GM10266 (cell line): ENCODE measurements at regions not wholly inside any gene's neighbourhood (a gene's known extent, or its start where the extent isn't known, plus 50 kb on each side); places are given as distances from the start of the nearest gene placed in this dataset.

ENCODE experiments used
- DNase-seq: peaks from one replicate; pipeline ENCODE4 v3.0.0; 2012; ENCODE audit errors: extremely low spot score
- CTCF ChIP-seq: IDR thresholded peaks from 2 replicates; pipeline ENCODE4 v1.5.1; 2012; ENCODE audit warnings: mild to moderate bottlenecking, low read depth; ENCODE audit not compliant: control insufficient read depth, insufficient read depth; ENCODE audit errors: missing control alignments

GRCh38 chr5:8306288-8306896 lies 437.4 kb downstream of the MTRR start:
- DNase-seq: no peak

GRCh38 chr5:8314965-8315364 lies 446.0 kb downstream of the MTRR start:
- no peak for DNase-seq
- no peak for TF ChIP-seq CTCF

More at GRCh38 chr5:8306288-8306896, 437.4 kb downstream of the MTRR start:
- TF ChIP-seq CTCF: no peak

- TF ChIP-seq CTCF: no peak
- no peak for DNase-seq
These were observed 447.8 kb downstream of the MTRR start for GRCh38 chr5:8316608-8317280.

GRCh38 chr5:8317335-8317734 lies 448.4 kb downstream of the MTRR start:
- no peak for DNase-seq
- no peak for TF ChIP-seq CTCF

GRCh38 chr5:8320244-8320643 lies 451.3 kb downstream of the MTRR start:
- DNase-seq: no peak
- no peak for TF ChIP-seq CTCF

GRCh38 chr5:8321272-8321671 lies 452.3 kb downstream of the MTRR start:
- no peak for DNase-seq
- TF ChIP-seq CTCF: no peak

GRCh38 chr5:8322484-8322883 lies 453.5 kb downstream of the MTRR start:
- DNase-seq: no peak
- TF ChIP-seq CTCF: no peak
